HG02970 (cell line): ENCODE measurements at regions not wholly inside any gene's neighbourhood (a gene's known extent, or its start where the extent isn't known, plus 50 kb on each side); places are given as distances from the start of the nearest gene placed in this dataset.

ENCODE experiments used
- ATAC-seq: cut with Tn5 transposase; IDR thresholded peaks from one replicate; pipeline ENCODE4 v1.9.1; 2021; ENCODE audit warnings: mild to moderate bottlenecking, moderate library complexity, moderate number of reproducible peaks; ENCODE audit not compliant: unreplicated experiment, low FRiP score

GRCh38 chr11:112507281-112507680 is 246.6 kb upstream of the PLET1 start:
- no peak for ATAC-seq

- no peak for ATAC-seq
These were observed 248.1 kb upstream of the PLET1 start for GRCh38 chr11:112508750-112509149.

GRCh38 chr11:112509300-112509699 is 248.6 kb upstream of the PLET1 start:
- ATAC-seq: no peak

- no peak for ATAC-seq
These were observed 250.6 kb upstream of the PLET1 start for GRCh38 chr11:112511271-112511670.

- ATAC-seq: no peak
These were observed 251.3 kb upstream of the PLET1 start for GRCh38 chr11:112511911-112512310.

GRCh38 chr11:112513417-112513816 is 252.8 kb upstream of the PLET1 start:
- no peak for ATAC-seq

- no peak for ATAC-seq
These were observed 253.5 kb upstream of the PLET1 start for GRCh38 chr11:112514011-112514740.

GRCh38 chr11:112516261-112516660 is 255.6 kb upstream of the PLET1 start:
- ATAC-seq: no peak

GRCh38 chr11:112516755-112517154 is 256.1 kb upstream of the PLET1 start:
- ATAC-seq: no peak

GRCh38 chr11:112518371-112518770 is 257.7 kb upstream of the PLET1 start:
- no peak for ATAC-seq

GRCh38 chr11:112519751-112520150 is 259.1 kb upstream of the PLET1 start:
- no peak for ATAC-seq

GRCh38 chr11:112520354-112520753 is 259.7 kb upstream of the PLET1 start:
- no peak for ATAC-seq

GRCh38 chr11:112522536-112522935 is 261.9 kb upstream of the PLET1 start:
- ATAC-seq: no peak

- ATAC-seq: no peak
These were observed 262.4 kb upstream of the PLET1 start for GRCh38 chr11:112523031-112523430.

- ATAC-seq: no peak
These were observed 262.8 kb upstream of the PLET1 start for GRCh38 chr11:112523477-112523876.

- no peak for ATAC-seq
These were observed 263.3 kb upstream of the PLET1 start for GRCh38 chr11:112523951-112524350.

- ATAC-seq: no peak
These were observed 264.1 kb upstream of the PLET1 start for GRCh38 chr11:112524798-112525197.

GRCh38 chr11:112525270-112525669 is 264.6 kb upstream of the PLET1 start:
- ATAC-seq: no peak

- ATAC-seq: no peak
These were observed 265.4 kb upstream of the PLET1 start for GRCh38 chr11:112525844-112526590.

- ATAC-seq: no peak
These were observed 266.2 kb upstream of the PLET1 start for GRCh38 chr11:112526699-112527416.

GRCh38 chr11:112529071-112529470 is 268.4 kb upstream of the PLET1 start:
- no peak for ATAC-seq
